ENCODE measurements at regions not wholly inside any gene's neighbourhood (a gene's known extent, or its start where the extent isn't known, plus 50 kb on each side); places are given as distances from the start of the nearest gene placed in this dataset.
"Not testable (repeated sequence)": the region's sequence is repeated elsewhere in the genome, so short reads cannot be mapped to it uniquely, and the experiment has no call there.

DNA sequence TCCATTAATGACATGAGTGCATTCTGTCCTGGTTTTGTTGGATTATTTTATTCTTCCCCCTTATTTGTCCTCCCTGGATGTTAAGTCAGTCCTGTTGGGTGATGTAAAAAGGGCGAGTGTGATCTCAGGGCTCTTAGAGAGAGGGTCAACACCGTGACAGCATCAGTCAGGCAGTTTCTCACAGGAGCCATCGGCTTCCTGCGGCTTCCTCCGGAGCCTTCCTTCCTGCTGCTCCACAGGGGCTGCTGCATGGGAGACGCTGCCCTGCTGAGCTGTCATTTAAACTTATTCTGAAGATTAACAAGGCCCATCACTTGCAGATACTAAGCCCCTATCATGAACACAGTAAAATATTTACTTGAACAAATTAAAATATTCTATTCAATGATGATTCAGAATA lies 211.3 kb downstream of the SPATA31A1 start:
- DNase-seq (ENCODE audit: low read depth, low spot score), result not testable (repeated sequence)

DNA sequence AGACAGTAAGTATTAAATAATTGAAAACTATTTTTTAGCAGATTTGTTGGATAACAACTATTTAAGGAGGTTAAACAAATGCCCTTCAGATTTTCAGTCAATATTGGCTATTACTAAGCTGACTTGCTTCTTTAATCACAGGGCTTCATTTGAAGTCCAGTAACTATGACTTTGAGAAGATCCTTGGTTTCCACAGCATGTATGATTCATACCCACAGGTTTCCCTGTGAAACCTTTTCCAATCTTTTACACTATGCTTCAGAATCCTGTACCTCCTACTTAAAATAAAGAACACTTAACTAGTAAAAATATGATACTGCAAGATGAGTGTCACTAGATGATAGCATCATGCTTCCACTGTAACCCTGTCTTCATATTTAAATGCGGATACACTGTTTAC lies 211.9 kb downstream of the SPATA31A1 start:
- DNase-seq (ENCODE audit: low read depth, low spot score), result not testable (repeated sequence)

GRCh38 chr9:39568900-39569299 lies 213.4 kb downstream of the SPATA31A1 start:
- not testable (repeated sequence) for DNase-seq (ENCODE audit: low read depth, low spot score)

GRCh38 chr9:39573024-39574022 lies 217.9 kb downstream of the SPATA31A1 start:
- not testable (repeated sequence) for DNase-seq (ENCODE audit: low read depth, low spot score)

- DNase-seq (ENCODE audit: low read depth, low spot score), result not testable (repeated sequence)
Observed at GRCh38 chr9:39579000-39579399, 223.5 kb downstream of the SPATA31A1 start.

GRCh38 chr9:39581296-39581695 lies 225.8 kb downstream of the SPATA31A1 start:
- not testable (repeated sequence) for DNase-seq (ENCODE audit: low read depth, low spot score)

- DNase-seq (ENCODE audit: low read depth, low spot score), result not testable (repeated sequence)
Observed at GRCh38 chr9:39582677-39583412, 227.4 kb downstream of the SPATA31A1 start.

GRCh38 chr9:39583413-39583747 lies 227.9 kb downstream of the SPATA31A1 start:
- not testable (repeated sequence) for DNase-seq (ENCODE audit: low read depth, low spot score)

DNA sequence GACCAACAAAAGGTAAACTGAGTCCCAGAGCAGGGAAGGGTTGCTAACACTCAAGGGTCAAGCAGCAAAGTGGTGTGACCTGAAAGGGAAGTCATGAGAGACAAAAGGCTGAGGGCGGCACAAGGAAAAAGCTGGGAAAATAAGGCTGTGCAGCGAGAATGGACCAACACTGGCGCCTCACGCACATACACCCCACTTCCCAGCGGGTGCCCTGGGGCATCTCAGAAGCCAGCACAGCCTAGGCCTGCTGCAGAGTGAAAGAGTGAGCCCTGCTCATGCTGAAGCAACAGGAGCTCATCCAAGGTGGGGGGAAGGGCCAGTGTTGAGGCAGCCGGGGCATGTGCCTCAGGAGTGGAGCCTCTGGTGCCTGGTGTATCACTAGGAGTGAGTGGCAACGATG lies 229.8 kb downstream of the SPATA31A1 start:
- not testable (repeated sequence) for DNase-seq (ENCODE audit: low read depth, low spot score)

GRCh38 chr9:39587844-39588499 lies 232.5 kb downstream of the SPATA31A1 start:
- DNase-seq (ENCODE audit: low read depth, low spot score), result no peak

DNA sequence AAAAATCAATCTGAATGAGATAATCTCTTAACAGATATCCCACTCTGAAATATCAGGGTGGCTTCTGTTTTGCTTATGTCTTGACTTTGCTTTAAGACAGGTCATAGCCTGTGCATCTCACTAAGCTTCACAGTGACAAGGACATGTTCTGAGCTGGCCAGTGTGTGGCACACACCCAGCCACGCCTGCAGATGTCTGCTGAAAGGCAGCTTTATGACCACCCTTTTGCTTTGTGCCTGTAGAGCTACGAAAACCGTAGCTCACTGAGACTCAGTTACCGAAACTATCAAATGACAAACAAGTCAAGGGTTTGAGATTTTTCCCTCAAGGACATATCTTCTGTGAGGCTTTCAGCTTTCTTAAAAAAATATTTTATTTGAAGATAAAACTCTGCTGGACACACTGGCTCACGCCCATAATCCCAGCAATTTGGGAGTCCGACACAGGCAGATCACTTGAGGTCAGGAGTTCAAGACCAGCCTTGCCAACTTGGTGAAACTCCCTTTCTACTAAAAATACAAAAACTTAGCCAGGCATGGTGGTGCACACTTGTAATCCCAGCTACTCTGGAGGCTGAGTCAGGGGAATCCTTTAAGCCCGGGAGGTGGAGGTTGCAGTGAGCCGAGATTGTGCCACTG lies 233.2 kb downstream of the SPATA31A1 start:
- DNase-seq (ENCODE audit: low read depth, low spot score), result no peak

GRCh38 chr9:39604089-39604488 lies 248.6 kb downstream of the SPATA31A1 start:
- not testable (repeated sequence) for DNase-seq (ENCODE audit: low read depth, low spot score)

DNA sequence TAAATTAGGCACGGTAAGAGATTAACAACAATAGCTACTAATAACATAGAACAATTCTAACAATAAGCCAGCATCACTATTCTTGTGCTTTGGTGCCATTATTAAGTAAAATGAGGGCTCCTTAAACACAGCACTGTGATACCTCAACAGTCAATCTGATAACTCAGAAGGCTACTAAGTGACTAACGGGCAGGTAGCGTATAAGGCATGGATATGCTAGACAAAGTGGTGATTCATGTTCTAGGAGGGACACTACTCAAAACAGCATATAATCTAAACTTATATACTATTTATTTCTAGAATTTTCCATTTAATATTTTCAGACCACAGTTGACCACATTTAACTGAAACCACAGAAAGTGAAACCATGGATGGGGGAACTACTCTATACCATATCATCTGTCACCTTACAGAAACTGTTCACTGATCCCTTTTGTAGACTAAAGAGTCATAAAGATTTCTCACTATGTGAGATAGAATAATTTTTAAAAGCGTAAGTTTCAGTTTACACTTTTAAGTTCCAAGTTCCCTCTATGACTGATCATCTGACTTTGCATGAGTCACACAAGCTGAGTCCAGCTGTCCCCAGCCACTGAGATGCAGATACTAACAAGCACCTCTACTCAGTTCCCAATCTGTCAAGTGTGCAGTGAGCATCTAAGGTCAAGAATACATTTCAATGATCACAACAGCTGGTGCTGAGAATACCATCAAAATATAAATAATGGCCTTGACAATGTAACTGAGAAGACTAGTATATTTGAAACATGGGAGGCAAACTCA lies 256.2 kb downstream of the SPATA31A1 start:
- not testable (repeated sequence) for DNase-seq (ENCODE audit: low read depth, low spot score)

GRCh38 chr9:39616480-39616879 lies 261.0 kb downstream of the SPATA31A1 start:
- DNase-seq (ENCODE audit: low read depth, low spot score), result not testable (repeated sequence)

- not testable (repeated sequence) for DNase-seq (ENCODE audit: low read depth, low spot score)
Observed at GRCh38 chr9:39624048-39624447, 268.6 kb downstream of the SPATA31A1 start.

- DNase-seq (ENCODE audit: low read depth, low spot score), result not testable (repeated sequence)
Observed at GRCh38 chr9:39632071-39632470, 276.6 kb downstream of the SPATA31A1 start.

DNA sequence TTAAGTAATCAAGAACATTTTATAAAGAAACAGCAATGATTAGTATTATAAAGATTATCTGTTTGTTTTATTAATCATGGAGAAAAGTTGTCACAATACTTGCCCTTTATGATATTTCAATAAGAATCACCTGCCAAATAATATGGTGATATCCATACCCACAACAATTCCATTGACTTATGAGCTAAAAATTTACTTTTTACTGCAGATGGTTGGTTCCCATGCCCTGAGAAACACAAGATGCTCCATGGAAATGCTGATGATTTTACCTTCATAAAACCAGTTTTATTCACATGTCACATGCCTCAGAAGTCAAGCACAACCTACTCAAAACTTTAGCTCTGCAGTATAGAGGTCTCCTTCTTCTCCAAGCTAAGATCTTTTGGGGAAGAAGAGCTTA lies 293.6 kb downstream of the SPATA31A1 start:
- not testable (repeated sequence) for DNase-seq (ENCODE audit: low read depth, low spot score)

GRCh38 chr9:39656960-39657603 lies 301.6 kb downstream of the SPATA31A1 start:
- DNase-seq (ENCODE audit: low read depth, low spot score), result not testable (repeated sequence)

GRCh38 chr9:39663020-39663419 lies 307.6 kb downstream of the SPATA31A1 start:
- DNase-seq (ENCODE audit: low read depth, low spot score), result not testable (repeated sequence)

GRCh38 chr9:39663713-39664112 lies 308.2 kb downstream of the SPATA31A1 start:
- not testable (repeated sequence) for DNase-seq (ENCODE audit: low read depth, low spot score)

Measured in brain pericyte (primary cell).